Peyer's patch (tissue), 4 donors: ENCODE measurements at regions not wholly inside any gene's neighbourhood (a gene's known extent, or its start where the extent isn't known, plus 50 kb on each side); places are given as distances from the start of the nearest gene placed in this dataset.

Experiments used
- POLR2A ChIP-seq, 2 donors: fragments of 450-650 bp; IDR thresholded peaks; one replicate each; pipeline ENCODE4 v1.5.1; 2017; ENCODE audit warnings: antibody characterized with exemption in 2 of 2, mild to moderate bottlenecking in 2 of 2, moderate library complexity in 2 of 2
- TF ChIP-seq, protein P1 (sequence below), 6 experiments: fragments of 450-650 bp in 4 of 6; fragments of 200-600 bp in 2 of 6; sonication (generic) in 1 of 6; IDR thresholded peaks; one replicate each; pipeline ENCODE4 v1.5.1; 2017 to 2019; ENCODE audit warnings: antibody characterized with exemption in 6 of 6, mild to moderate bottlenecking in 3 of 6, moderate library complexity in 1 of 6

DNA sequence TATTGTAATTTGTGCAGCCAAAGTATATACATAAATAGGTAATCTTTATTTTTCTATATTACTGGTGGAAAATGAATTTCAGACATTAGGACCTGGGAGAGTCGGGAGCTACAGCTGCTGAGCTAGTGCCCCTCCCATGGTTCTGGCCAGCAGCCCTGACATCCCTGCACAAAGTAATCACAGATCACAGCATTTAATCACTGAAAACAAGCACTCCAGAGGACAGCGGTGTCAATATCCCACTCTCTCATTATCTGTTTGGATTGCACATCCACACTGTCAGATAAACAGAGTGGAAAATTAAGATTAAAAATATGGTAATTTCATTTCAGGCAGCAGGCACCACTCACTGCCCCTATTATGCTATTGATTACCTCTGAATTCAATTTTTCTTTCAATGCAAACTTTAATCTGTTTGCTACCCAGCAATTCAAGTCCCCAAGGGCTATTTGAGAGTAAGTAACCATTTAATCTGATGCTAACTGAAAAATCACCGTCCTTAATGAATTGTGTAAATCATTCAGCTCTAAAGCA, 254.1 kb upstream of the SOX21 start:
- TF ChIP-seq, protein P1, sequence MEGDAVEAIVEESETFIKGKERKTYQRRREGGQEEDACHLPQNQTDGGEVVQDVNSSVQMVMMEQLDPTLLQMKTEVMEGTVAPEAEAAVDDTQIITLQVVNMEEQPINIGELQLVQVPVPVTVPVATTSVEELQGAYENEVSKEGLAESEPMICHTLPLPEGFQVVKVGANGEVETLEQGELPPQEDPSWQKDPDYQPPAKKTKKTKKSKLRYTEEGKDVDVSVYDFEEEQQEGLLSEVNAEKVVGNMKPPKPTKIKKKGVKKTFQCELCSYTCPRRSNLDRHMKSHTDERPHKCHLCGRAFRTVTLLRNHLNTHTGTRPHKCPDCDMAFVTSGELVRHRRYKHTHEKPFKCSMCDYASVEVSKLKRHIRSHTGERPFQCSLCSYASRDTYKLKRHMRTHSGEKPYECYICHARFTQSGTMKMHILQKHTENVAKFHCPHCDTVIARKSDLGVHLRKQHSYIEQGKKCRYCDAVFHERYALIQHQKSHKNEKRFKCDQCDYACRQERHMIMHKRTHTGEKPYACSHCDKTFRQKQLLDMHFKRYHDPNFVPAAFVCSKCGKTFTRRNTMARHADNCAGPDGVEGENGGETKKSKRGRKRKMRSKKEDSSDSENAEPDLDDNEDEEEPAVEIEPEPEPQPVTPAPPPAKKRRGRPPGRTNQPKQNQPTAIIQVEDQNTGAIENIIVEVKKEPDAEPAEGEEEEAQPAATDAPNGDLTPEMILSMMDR (IDR thresholded peaks at IDR 0.05) = no peak
- no peak for TF ChIP-seq POLR2A (IDR thresholded peaks at IDR 0.05)
